Keratinocyte (primary cell): ENCODE measurements at regions not wholly inside any gene's neighbourhood (a gene's known extent, or its start where the extent isn't known, plus 50 kb on each side); places are given as distances from the start of the nearest gene placed in this dataset.

Experiments
- DNase-seq: peaks from one replicate; pipeline ENCODE4 v3.0.0-alpha.2; 2011; ENCODE audit warnings: low read depth, missing footprints, low spot score
- FAIRE-seq: peaks from 2 replicates; lab custom pipeline; 2011; peaks lifted over from hg19 to GRCh38; lab: Jason Lieb, UNC
- H2AFZ ChIP-seq: 2 replicates; pipeline ENCODE4 v1.6.0; 2012; ENCODE audit warnings: low read length, control low read depth, inconsistent platforms; ENCODE audit not compliant: control insufficient read depth
- H3K27ac ChIP-seq: 2 replicates; pipeline ENCODE4 v1.5.1; 2011; ENCODE audit warnings: low read length; ENCODE audit not compliant: control insufficient read depth, insufficient read depth
- H3K27me3 ChIP-seq: 3 replicates; pipeline ENCODE4 v1.6.0; 2011; ENCODE audit warnings: low read length; ENCODE audit not compliant: control insufficient read depth, insufficient read depth; ENCODE audit errors: extremely low read depth
- H3K36me3 ChIP-seq, 2 experiments: 2 replicates in 1 of 2; 3 replicates in 1 of 2; pipeline ENCODE4 v1.5.1; 2011; ENCODE audit warnings: low read length in 2 of 2, mild to moderate bottlenecking in 1 of 2; ENCODE audit not compliant: control insufficient read depth in 2 of 2, insufficient read depth in 2 of 2; ENCODE audit errors: extremely low read depth in 1 of 2
- H3K4me1 ChIP-seq: 3 replicates; pipeline ENCODE4 v1.5.1; 2011; ENCODE audit warnings: low read length; ENCODE audit not compliant: control insufficient read depth, insufficient read depth; ENCODE audit errors: extremely low read depth
- H3K4me2 ChIP-seq: 3 replicates; pipeline ENCODE4 v1.6.0; 2011; ENCODE audit warnings: low read depth, low read length; ENCODE audit not compliant: control insufficient read depth, insufficient read depth; ENCODE audit errors: extremely low read depth
- H3K4me3 ChIP-seq, 3 experiments: fragments of 200-600 bp in 1 of 3; sonication (generic) in 1 of 3; 2 replicates in 2 of 3; 3 replicates in 1 of 3; pipeline ENCODE4 v1.5.1; 2011 to 2016; ENCODE audit warnings: low read length in 3 of 3, mild to moderate bottlenecking in 3 of 3, control low read depth in 2 of 3, inconsistent platforms in 1 of 3, low read depth in 1 of 3, mixed read lengths in 1 of 3, mixed run types in 1 of 3, moderate library complexity in 1 of 3; ENCODE audit not compliant: control insufficient read depth in 2 of 3, insufficient read depth in 2 of 3; ENCODE audit errors: extremely low read depth in 1 of 3
- H3K79me2 ChIP-seq: 2 replicates; pipeline ENCODE4 v1.6.0; 2012; ENCODE audit warnings: low read length; ENCODE audit not compliant: control insufficient read depth, insufficient read depth
- H3K9ac ChIP-seq: 3 replicates; pipeline ENCODE4 v1.6.0; 2011; ENCODE audit warnings: low read length; ENCODE audit not compliant: control insufficient read depth, insufficient read depth; ENCODE audit errors: extremely low read depth
- H3K9me1 ChIP-seq: 3 replicates; pipeline ENCODE4 v1.6.0; 2011; ENCODE audit warnings: low read length; ENCODE audit not compliant: control insufficient read depth, insufficient read depth; ENCODE audit errors: extremely low read depth
- H3K9me3 ChIP-seq: 2 replicates; pipeline ENCODE4 v1.5.1; 2012; ENCODE audit warnings: low read depth, low read length; ENCODE audit not compliant: control insufficient read depth
- H4K20me1 ChIP-seq: 3 replicates; pipeline ENCODE4 v1.6.0; 2011; ENCODE audit warnings: low read length; ENCODE audit not compliant: control insufficient read depth, insufficient read depth; ENCODE audit errors: extremely low read depth
- EZH2 ChIP-seq: IDR thresholded peaks from one replicate; pipeline ENCODE4 v1.6.1; 2012; ENCODE audit warnings: inconsistent platforms, mild to moderate bottlenecking, low read length, moderate library complexity
- dilution Hi-C: fragments of 300-500 bp; cut with MboI; formaldehyde crosslinking; loops from one replicate; pipeline ENCODE4 v1.7.0; 2020; ENCODE audit warnings: low sequenced_read_pairs; ENCODE audit not compliant: extremely low pct_ligation_motif_present
- TF ChIP-seq, protein P1 (sequence below), 3 experiments: IDR thresholded peaks in 1 of 3; conservative IDR thresholded peaks in 1 of 3; optimal IDR thresholded peaks in 1 of 3; 2 replicates in 2 of 3; 3 replicates in 1 of 3; pipeline versions ENCODE3 to v1.5.1; 2011; ENCODE audit warnings: low read length in 3 of 3, mild to moderate bottlenecking in 3 of 3, moderate library complexity in 2 of 3, control low read depth in 1 of 3, inconsistent platforms in 1 of 3; ENCODE audit not compliant: insufficient read depth in 2 of 3; ENCODE audit errors: extremely low read depth in 1 of 3

- Histone ChIP-seq H4K20me1 (no peaks in the 10 kb centered on the region), H3K9ac (no peak overlapping the region), H3K4me1 (no peaks in the 10 kb centered on the region), H3K4me2 (no peak overlapping the region), H2AFZ (no peak overlapping the region), H3K27me3 (no peaks in the 10 kb centered on the region), H3K27ac (no peak overlapping the region), H3K4me3 (no peak overlapping the region), H3K9me3 (peaks cover 2% of the 10 kb centered on the region), H3K9me1 (no peaks in the 10 kb centered on the region), H3K36me3 (no peaks in the 10 kb centered on the region), H3K79me2 (no peaks in the 10 kb centered on the region)
- dilution Hi-C loops = no loop called here
- FAIRE-seq (no peak), DNase-seq (no peak)
- no peak for TF ChIP-seq EZH2
- TF ChIP-seq, protein P1, sequence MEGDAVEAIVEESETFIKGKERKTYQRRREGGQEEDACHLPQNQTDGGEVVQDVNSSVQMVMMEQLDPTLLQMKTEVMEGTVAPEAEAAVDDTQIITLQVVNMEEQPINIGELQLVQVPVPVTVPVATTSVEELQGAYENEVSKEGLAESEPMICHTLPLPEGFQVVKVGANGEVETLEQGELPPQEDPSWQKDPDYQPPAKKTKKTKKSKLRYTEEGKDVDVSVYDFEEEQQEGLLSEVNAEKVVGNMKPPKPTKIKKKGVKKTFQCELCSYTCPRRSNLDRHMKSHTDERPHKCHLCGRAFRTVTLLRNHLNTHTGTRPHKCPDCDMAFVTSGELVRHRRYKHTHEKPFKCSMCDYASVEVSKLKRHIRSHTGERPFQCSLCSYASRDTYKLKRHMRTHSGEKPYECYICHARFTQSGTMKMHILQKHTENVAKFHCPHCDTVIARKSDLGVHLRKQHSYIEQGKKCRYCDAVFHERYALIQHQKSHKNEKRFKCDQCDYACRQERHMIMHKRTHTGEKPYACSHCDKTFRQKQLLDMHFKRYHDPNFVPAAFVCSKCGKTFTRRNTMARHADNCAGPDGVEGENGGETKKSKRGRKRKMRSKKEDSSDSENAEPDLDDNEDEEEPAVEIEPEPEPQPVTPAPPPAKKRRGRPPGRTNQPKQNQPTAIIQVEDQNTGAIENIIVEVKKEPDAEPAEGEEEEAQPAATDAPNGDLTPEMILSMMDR (optimal IDR thresholded peaks at IDR 0.05 in 1 of 3, IDR thresholded peaks at IDR 0.05 in 1 of 3, conservative IDR thresholded peaks at IDR 0.05 in 1 of 3; ENCODE audit: extremely low read depth in 1 of 3, insufficient read depth in 2 of 3, low read length in 3 of 3) = no peak
Observed at GRCh38 chr7:68744036-68744435, 854.2 kb upstream of the AUTS2 start.

DNA sequence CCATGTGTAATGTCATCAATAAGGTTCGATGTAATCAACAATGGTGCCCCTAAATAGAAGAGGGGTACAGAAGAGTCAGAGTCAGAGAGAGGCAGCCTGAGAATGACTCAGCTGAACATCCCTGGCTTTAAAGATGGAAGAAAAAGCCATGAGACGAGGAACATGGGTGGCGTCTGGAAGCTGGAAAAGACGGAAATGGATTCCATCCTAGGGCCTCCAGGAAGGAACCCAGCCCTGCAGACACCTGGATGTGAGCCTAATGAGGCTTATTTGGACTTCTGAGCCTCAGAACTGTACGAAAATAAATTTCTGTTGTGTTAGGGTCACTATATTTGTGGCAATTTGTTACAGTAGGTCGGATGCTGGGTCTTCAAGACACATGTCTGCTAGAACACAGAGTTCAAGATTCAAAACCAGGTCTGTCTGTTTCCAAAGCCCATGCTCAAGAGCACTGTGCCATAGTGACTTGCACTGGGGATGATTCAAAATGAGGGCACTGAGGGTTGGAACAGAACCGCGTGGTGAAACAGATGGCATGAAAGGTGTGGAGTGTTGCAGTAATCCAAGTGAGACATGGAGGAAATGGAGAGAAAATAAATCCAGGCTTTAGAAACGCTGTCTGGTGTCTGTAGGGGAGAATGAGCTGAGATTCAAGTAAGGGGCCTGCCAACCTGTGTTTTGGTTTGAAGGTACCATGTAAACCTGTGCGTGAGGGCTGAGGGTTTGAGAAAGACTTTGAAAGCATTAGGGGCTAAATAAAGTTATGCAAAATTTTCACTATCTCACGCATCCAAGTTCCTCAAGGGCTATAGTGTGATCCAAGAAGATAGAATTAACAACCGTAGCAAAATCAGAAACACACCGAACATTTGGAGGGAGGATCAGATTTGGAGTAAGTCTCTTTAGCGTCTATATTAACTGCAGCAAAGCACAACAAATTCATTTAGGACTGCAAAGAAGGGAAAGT, 849.1 kb upstream of the AUTS2 start:
- no peaks in the 10 kb centered on the region for H3K4me1 ChIP-seq
- no peak overlapping the region for H3K9ac ChIP-seq
- dilution Hi-C loops = no loop called here
- peaks cover 2% of the 10 kb centered on the region for H3K9me3 ChIP-seq
- no peaks in the 10 kb centered on the region for H4K20me1 ChIP-seq
- DNase-seq (no peak), FAIRE-seq (no peak)
- no peaks in the 10 kb centered on the region for H3K79me2 ChIP-seq
- no peaks in the 10 kb centered on the region for H3K36me3 ChIP-seq
- no peak overlapping the region for H3K27ac ChIP-seq
- H3K9me1 ChIP-seq = no peaks in the 10 kb centered on the region
- no peak for TF ChIP-seq EZH2
- TF ChIP-seq, protein P1 (optimal IDR thresholded peaks at IDR 0.05 in 1 of 3, IDR thresholded peaks at IDR 0.05 in 1 of 3, conservative IDR thresholded peaks at IDR 0.05 in 1 of 3; ENCODE audit: extremely low read depth in 1 of 3, insufficient read depth in 2 of 3, low read length in 3 of 3) = no peak
- H3K27me3 ChIP-seq = no peaks in the 10 kb centered on the region
- no peak overlapping the region for H3K4me2 ChIP-seq
- no peak overlapping the region for H3K4me3 ChIP-seq
- no peak overlapping the region for H2AFZ ChIP-seq
